HEK293 (cell line): ENCODE measurements at regions not wholly inside any gene's neighbourhood (a gene's known extent, or its start where the extent isn't known, plus 50 kb on each side); places are given as distances from the start of the nearest gene placed in this dataset.

ENCODE experiments used
- GFI1B ChIP-seq: fragments of 450-650 bp; formaldehyde crosslinking; IDR thresholded peaks from 2 replicates; pipeline ENCODE4 v1.5.1; 2016; ENCODE audit warnings: missing biosample characterization, missing genetic modification characterization
- GLI4 ChIP-seq: fragments of 450-650 bp; formaldehyde crosslinking; IDR thresholded peaks from 2 replicates; pipeline ENCODE4 v1.5.1; 2016; ENCODE audit warnings: missing biosample characterization, missing genetic modification characterization
- HOXD13 ChIP-seq: sonication (generic); formaldehyde crosslinking; IDR thresholded peaks from 2 replicates; pipeline ENCODE4 v1.8.0; 2022; ENCODE audit warnings: missing genetic modification reagents, borderline replicate concordance
- MYNN ChIP-seq: fragments of 450-650 bp; formaldehyde crosslinking; IDR thresholded peaks from 2 replicates; pipeline ENCODE4 v1.5.1; 2016; ENCODE audit warnings: missing biosample characterization, missing genetic modification characterization, borderline replicate concordance
- TCF7L2 ChIP-seq: IDR thresholded peaks from 2 replicates; pipeline ENCODE4 v1.6.1; 2011; ENCODE audit warnings: low read depth, mild to moderate bottlenecking, inconsistent platforms, low read length, moderate library complexity, borderline replicate concordance
- ZNF121 ChIP-seq: fragments of 450-650 bp; formaldehyde crosslinking; IDR thresholded peaks from 2 replicates; pipeline ENCODE4 v1.5.1; 2016; ENCODE audit warnings: missing biosample characterization, missing genetic modification characterization
- ZNF174 ChIP-seq: fragments of 450-650 bp; formaldehyde crosslinking; IDR thresholded peaks from 2 replicates; pipeline ENCODE4 v1.5.0; 2017; ENCODE audit warnings: missing biosample characterization, mild to moderate bottlenecking, missing genetic modification characterization
- ZNF274 ChIP-seq, 2 experiments: fragments of 200-500 bp in 1 of 2; fragments of 450-650 bp in 1 of 2; sonication (Bioruptor generic) in 1 of 2; formaldehyde crosslinking in 1 of 2; IDR thresholded peaks; 2 replicates each; pipeline versions ENCODE4 v1.5.1 to v1.6.1; 2014 to 2016; ENCODE audit warnings: borderline replicate concordance in 1 of 2, inconsistent platforms in 1 of 2, low read length in 1 of 2, missing biosample characterization in 1 of 2, missing genetic modification characterization in 1 of 2
- ZNF561 ChIP-seq: fragments of 450-650 bp; IDR thresholded peaks from 2 replicates; pipeline ENCODE4 v1.5.1; 2018; ENCODE audit warnings: missing biosample characterization, missing genetic modification characterization, borderline replicate concordance
- TF ChIP-seq, protein P1 (sequence below): fragments of 450-650 bp; formaldehyde crosslinking; IDR thresholded peaks from 2 replicates; pipeline ENCODE4 v1.5.1; 2016; ENCODE audit warnings: missing biosample characterization, missing genetic modification characterization
- TF ChIP-seq, protein P2 (sequence below): sonication (generic); formaldehyde crosslinking; IDR thresholded peaks from 2 replicates; pipeline ENCODE4 v1.8.1; 2022; ENCODE audit warnings: mild to moderate bottlenecking, moderate library complexity, missing genetic modification reagents
- TF ChIP-seq, protein P3 (sequence below): fragments of 450-650 bp; formaldehyde crosslinking; IDR thresholded peaks from 2 replicates; pipeline ENCODE4 v1.5.1; 2016; ENCODE audit warnings: missing biosample characterization, missing genetic modification characterization

GRCh38 chr16:86025706-86026105 lies 126.7 kb downstream of the IRF8 start:
- no peak for TF ChIP-seq GLI4 (tag by site-specific recombination)
- no peak for TF ChIP-seq ZNF121 (tag by site-specific recombination)
- TF ChIP-seq, protein P1, sequence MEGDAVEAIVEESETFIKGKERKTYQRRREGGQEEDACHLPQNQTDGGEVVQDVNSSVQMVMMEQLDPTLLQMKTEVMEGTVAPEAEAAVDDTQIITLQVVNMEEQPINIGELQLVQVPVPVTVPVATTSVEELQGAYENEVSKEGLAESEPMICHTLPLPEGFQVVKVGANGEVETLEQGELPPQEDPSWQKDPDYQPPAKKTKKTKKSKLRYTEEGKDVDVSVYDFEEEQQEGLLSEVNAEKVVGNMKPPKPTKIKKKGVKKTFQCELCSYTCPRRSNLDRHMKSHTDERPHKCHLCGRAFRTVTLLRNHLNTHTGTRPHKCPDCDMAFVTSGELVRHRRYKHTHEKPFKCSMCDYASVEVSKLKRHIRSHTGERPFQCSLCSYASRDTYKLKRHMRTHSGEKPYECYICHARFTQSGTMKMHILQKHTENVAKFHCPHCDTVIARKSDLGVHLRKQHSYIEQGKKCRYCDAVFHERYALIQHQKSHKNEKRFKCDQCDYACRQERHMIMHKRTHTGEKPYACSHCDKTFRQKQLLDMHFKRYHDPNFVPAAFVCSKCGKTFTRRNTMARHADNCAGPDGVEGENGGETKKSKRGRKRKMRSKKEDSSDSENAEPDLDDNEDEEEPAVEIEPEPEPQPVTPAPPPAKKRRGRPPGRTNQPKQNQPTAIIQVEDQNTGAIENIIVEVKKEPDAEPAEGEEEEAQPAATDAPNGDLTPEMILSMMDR (tag by site-specific recombination), result no peak
- TF ChIP-seq HOXD13 (CRISPR knock-in tag), result no peak
- TF ChIP-seq, protein P2, sequence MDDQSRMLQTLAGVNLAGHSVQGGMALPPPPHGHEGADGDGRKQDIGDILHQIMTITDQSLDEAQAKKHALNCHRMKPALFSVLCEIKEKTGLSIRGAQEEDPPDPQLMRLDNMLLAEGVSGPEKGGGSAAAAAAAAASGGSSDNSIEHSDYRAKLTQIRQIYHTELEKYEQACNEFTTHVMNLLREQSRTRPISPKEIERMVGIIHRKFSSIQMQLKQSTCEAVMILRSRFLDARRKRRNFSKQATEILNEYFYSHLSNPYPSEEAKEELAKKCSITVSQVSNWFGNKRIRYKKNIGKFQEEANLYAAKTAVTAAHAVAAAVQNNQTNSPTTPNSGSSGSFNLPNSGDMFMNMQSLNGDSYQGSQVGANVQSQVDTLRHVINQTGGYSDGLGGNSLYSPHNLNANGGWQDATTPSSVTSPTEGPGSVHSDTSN (CRISPR knock-in tag), result no peak
- no peak for TF ChIP-seq TCF7L2
- TF ChIP-seq ZNF174 (tag by site-specific recombination), result no peak
- TF ChIP-seq, protein P3, sequence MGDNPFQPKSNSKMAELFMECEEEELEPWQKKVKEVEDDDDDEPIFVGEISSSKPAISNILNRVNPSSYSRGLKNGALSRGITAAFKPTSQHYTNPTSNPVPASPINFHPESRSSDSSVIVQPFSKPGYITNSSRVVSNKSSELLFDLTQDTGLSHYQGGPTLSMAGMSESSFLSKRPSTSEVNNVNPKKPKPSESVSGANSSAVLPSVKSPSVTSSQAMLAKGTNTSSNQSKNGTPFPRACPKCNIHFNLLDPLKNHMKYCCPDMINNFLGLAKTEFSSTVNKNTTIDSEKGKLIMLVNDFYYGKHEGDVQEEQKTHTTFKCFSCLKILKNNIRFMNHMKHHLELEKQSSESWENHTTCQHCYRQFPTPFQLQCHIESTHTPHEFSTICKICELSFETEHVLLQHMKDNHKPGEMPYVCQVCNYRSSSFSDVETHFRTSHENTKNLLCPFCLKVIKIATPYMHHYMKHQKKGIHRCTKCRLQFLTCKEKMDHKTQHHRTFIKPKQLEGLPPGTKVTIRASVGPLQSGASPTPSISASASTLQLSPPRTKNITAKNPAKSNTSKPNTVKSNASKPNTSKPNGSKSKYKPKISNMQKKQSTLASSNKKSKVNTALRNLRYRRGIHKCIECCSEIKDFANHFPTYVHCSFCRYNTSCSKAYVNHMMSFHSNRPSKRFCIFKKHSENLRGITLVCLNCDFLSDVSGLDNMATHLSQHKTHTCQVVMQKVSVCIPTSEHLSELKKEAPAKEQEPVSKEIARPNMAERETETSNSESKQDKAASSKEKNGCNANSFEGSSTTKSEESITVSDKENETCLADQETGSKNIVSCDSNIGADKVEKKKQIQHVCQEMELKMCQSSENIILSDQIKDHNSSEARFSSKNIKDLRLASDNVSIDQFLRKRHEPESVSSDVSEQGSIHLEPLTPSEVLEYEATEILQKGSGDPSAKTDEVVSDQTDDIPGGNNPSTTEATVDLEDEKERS (tag by site-specific recombination), result no peak
- TF ChIP-seq MYNN (tag by site-specific recombination), result no peak
- TF ChIP-seq ZNF274 (IDR thresholded peaks at IDR 0.05; ENCODE audit: low read length), result no peak
- no peak for TF ChIP-seq ZNF274 (tag by site-specific recombination; IDR thresholded peaks at IDR 0.05; ENCODE audit: borderline replicate concordance)
- no peak for TF ChIP-seq ZNF561 (tag by site-specific recombination)
- no peak for TF ChIP-seq GFI1B (tag by site-specific recombination)
